NB4 (cell line): ENCODE measurements at regions not wholly inside any gene's neighbourhood (a gene's known extent, or its start where the extent isn't known, plus 50 kb on each side); places are given as distances from the start of the nearest gene placed in this dataset.

ENCODE experiments used
- CTCF ChIP-seq: IDR thresholded peaks from one replicate; pipeline ENCODE4 v1.5.1; 2012; ENCODE audit warnings: low read depth, low read length
- MAX ChIP-seq: IDR thresholded peaks from 2 replicates; pipeline ENCODE4 v1.6.1; 2011; ENCODE audit warnings: low read depth, low read length
- POLR2A ChIP-seq: IDR thresholded peaks from 2 replicates; pipeline ENCODE4 v1.6.1; 2011; ENCODE audit warnings: mild to moderate bottlenecking; ENCODE audit not compliant: insufficient read length; ENCODE audit errors: extremely low read depth

- TF ChIP-seq CTCF (no peak), POLR2A (no peak), MAX (no peak)
These were observed 244.7 kb downstream of the KIF20B start for GRCh38 chr10:89946106-89946505.
